HG03378 (cell line): ENCODE measurements at regions not wholly inside any gene's neighbourhood (a gene's known extent, or its start where the extent isn't known, plus 50 kb on each side); places are given as distances from the start of the nearest gene placed in this dataset.
"Not testable (repeated sequence)": the region's sequence is repeated elsewhere in the genome, so short reads cannot be mapped to it uniquely, and the experiment has no call there.

Experiments used
- ATAC-seq: cut with Tn5 transposase; IDR thresholded peaks from one replicate; pipeline ENCODE4 v1.9.1; 2021; ENCODE audit warnings: mild to moderate bottlenecking, moderate library complexity; ENCODE audit not compliant: unreplicated experiment

DNA sequence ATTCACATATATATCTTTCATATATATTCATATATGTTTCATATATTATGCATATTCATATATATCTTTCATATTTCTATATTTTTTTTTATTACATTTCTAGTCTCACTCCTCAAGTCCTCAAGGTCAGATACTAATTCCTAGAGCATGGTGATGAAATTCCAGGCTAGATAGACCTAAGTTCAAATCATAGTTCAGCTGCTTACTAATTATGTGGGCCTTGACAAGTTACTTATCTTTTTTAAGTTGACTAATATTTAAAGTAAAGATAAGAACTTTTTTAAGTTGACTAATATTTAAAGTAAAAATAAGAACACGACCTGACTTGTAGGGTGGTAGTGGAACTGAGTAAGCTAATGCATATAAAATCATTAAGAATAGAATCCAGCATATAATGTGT is 495.6 kb upstream of the MAN1A1 start:
- no peak for ATAC-seq

DNA sequence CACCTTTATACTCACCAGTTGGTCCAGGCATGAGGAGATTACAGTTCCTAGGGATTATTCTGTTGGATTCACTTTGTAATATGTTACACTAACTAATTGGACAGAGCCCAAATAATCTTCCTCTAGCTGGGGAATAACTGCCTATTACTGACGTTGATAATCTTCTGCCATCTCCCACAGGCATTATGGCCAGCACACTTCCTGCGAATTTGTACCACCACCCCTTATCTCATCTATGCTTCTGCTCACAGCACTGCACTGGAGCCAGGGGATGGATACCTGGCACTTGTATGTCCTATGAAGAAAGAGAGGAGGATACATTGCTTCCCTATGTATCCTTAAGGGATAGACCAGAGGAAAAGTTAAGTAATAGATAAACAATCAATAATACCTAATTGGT is 494.8 kb upstream of the MAN1A1 start:
- ATAC-seq = no peak

DNA sequence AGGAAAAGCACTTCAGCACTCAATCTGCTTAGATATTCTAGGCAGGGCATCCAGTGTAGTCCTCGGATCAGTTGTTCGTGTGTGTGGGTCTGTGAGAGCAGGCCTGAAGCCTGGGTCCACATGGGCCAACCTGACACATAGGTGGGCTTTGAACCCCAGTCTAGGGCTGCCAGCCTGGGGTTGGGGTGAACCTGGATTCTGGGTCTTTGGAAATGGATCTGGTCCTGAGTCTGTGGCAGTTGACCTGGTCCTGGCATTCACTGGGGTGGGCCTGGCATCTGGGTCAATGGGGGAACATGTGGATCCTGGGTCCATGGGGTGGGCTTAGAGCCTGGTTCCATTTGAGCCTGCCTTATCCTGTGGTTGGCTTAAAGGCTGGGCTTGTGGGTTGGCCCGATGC is 492.6 kb upstream of the MAN1A1 start:
- ATAC-seq = no peak

DNA sequence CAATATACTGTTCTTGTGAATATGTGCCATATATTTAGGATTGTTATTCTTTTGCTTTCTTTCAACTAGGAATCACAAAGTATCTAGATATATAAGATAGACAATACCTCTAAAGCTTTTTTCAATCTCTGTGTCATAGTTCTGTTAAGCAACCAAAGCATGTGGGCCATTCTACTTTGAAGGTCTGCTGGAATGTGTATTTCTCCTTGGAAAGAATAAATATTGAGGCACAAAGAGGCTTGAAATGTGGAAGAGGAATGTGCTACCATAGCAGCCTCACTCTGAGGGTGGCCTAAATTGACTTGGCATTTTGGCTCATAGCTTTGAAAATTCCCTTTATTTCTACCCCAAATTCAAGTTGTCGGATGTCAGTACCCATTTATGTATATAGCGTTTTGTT is 488.5 kb upstream of the MAN1A1 start:
- ATAC-seq = no peak

DNA sequence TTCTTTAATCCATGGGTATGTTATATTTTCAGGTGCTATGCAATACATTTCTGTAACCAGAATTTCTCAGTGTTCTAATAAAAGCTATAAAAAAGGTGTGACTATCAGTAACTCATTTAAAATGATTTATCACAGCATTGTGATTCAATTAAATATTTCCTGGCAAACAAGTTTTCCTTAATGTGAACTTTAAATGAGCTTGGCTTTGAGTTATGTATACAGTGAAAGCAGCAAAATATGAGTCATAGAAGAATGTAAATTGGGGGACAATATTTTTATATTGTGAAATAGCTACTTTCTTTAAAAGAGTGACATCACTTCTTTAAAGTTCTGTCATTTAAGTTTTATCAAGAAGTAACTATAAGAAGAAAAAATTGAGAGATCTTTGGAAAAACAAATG is 484.9 kb upstream of the MAN1A1 start:
- no peak for ATAC-seq

DNA sequence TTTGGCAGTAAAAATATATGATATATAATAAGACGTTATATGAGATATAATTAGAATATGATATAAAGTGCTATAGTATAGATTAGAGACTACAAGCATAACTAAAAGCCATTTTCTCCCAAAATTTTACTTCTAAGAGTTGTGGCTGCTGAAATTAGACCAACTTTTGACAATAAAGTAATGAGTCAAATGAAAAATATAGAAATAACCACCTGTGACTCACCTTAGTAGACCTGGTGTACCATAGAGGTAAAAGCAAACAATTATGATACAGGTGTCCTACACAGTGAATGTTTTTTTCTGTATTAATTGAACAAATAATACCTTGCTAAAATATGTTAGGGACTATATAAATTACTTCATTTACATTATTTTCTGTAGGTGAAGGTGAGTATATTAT is 482.9 kb upstream of the MAN1A1 start:
- ATAC-seq = no peak

DNA sequence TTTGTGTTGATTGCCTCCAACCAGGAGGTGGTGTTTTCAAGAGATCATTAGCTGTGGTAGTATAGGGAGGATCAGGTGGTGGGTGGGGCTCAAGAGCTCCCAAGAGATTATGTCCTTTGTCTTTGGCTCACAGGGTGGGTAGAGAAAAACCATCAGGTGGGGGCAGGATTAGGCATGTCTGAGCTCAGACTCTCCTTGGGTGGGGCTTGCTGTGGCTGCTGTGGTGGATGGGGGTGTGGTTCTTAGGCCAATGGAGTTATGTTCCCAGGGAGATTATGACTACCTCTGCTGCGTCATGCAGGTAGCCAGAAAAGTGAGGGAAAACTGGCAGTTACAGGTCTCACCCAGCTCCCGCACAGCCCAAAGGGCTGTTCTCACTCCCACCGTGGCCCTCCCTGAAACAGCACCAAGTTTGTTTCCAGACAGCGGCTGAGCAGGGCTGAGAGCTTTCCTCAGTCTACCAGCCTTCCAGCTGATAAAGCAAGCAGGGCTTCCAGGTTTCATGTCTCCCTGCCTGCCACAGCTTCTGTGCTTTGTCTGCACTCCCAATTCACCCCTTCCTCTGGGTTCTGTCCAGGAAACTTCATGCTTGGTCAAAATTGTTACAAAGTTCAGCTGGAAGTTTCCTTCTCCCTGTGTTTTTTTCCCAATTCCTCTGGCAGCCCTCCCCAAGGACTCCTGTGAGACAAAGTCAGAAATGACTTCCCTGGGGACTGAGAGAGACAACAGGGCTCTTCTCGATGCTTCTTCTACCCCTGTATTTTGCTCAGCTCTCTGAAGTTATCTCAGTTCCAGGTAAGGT is 481.1 kb upstream of the MAN1A1 start:
- no peak for ATAC-seq

DNA sequence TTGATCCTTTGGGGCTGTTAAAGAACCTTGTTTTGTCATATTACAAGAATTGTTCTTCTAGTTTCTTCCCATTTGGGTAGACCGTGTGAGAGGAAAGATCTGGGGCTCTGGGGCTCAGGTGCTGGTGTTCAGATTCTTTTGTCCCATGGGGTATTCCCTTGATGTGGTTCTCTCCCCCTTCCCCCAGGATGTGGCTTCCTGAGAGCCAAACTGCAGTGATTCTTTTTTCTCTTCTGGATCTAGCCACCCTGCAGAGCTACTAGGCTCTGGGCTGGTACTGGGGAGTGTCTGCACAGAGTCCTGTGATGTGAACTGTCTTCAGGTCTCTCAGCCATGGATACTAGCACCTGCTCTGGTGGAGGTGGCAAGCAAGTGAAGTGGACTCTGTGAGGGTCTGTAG is 480.5 kb upstream of the MAN1A1 start:
- no peak for ATAC-seq

DNA sequence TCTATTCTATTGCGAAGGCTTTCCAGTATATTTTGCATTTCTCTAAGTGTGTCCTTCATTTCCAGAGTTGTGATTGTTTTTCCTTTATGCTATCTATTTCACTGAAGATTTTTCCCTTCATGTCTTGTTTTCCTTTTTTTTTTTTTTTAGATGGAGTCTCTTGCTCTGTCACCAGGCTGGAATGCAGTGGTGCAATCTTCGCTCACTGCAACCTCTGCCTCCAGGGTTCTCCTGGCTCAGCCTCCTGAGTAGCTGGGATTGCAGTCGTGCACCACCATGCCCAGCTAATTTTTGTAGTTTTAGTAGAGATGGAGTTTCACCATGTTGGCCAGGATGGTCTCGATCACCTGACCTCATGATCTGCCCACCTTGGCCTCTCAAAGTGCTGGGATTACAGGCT is 479.9 kb upstream of the MAN1A1 start:
- ATAC-seq = not testable (repeated sequence)

DNA sequence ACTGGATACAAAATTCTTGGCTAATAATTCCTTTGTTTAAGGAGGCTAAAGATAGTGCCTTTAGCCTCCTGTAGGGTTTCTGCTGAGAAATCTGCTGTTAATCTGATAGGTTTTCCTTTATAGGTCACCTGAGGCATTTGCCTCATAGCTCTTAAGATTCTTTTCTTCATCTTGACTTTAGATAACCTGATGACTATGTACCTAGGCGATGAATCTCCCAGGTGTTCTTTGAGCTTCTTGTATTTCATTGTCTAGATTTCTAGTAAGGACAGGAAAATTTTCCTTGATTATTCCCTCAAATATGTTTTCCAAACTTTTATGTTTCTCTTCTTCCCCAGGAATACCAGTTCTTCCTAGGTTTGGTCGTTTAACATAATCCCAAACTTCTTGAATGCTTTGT is 479.4 kb upstream of the MAN1A1 start:
- ATAC-seq = no peak

DNA sequence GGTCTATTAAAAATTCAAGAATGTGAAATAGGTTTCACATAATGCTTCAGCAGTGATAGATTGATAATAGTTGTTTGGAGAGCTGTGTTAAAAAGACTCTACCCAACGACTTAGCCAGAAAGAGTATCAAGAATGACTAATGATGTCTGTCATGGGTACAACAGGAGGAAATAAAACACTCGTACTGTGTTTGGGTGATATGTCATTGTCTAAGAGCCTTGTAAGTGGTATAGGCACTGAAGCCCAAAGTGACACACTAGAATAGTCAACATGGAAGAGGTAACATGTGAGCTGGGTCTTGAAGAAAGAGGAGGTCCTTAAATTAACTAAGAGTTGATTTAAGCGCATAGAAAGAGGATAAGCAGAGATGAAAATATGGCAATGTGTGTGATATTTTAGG is 471.8 kb upstream of the MAN1A1 start:
- no peak for ATAC-seq

DNA sequence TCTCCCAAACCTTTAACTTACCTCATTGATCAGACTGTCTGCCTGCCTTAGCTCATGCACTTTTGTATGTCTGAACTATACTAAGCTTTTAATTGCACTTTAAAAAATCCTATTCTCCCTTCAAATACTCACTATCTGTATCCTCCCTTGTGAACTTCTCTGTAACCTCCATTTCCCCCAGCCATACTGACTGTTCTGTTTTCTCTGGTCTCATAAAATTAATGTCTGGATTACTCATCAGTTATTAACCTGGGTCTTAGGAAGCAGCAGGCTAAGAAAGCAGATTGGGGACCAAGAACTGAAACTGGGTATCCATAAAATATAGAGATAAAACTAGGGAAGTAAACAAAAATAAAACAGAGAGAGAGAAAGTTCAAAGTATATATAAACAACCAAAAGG is 469.3 kb upstream of the MAN1A1 start:
- no peak for ATAC-seq

DNA sequence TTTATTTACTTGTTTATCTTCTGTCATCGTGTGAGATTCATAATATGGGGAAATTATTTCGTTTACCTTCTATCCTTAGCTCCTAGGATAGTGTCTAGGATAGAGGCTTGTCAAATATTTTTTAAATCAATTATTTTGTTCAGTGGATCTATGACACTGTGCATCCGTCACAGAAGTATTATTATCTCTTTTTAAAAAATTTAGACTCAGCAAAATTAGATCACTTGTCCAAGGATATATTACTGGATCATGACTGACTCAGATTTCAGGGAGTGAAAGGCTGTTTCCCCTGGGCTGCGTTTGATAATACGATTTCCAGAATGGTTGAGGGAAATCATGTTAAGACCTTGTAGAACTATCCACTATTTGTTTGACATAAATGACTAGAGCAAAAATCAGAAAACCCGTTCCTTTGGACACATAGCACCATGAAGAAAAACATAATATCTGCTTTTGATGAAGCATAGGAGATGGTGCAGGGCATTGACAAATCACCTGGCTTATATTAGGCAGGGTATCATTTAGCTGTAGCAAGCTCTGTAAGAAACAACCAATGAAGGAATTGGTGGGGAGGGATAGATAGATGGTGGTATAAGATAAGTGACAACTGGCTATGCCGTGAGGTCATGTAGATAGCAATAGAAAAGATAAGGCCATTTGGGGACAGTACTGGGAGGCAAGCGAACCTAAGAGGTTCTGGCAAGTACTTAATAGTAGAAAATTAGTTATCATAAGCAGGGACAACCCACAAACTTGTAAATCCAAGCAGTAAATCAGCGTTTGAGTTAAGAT is 465.2 kb upstream of the MAN1A1 start:
- no peak for ATAC-seq

DNA sequence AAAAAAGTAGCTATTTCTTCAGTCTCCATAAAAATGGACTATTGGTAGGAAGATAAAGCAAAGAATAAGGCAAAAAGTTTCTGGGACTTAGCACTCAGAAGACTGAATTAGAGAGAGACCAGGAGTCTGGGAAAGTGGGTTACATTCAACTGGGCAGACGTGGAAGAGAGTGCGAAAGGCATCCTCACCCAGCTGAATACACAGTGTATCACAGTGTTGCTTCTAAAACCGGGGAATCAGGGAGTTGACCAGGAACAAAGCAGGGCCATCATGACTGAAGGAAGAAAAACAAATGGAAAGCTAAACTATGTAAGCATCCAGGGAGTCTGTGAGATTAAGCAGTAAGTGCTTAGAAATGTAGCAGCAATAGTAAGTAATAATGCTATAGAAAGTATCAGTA is 452.9 kb upstream of the MAN1A1 start:
- no peak for ATAC-seq

DNA sequence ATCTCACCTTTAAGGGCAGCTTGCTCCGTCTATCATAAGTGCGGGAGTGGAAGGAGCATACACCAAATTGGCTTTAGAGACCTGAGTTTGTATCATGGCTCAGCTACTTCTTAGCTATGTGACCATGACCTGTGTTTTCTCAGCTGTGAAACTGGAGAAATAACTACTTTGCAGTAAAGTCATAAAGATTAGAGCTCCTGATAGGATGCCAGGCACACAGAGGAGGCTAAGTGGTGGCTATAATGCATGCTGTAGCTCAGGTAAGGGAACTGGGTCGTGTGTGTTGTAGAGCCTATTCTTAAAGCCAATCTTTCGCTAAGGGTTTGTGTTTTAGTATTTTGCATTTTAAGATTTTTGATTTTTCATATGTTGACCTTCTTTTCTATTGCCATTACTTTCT is 451.5 kb upstream of the MAN1A1 start:
- no peak for ATAC-seq

DNA sequence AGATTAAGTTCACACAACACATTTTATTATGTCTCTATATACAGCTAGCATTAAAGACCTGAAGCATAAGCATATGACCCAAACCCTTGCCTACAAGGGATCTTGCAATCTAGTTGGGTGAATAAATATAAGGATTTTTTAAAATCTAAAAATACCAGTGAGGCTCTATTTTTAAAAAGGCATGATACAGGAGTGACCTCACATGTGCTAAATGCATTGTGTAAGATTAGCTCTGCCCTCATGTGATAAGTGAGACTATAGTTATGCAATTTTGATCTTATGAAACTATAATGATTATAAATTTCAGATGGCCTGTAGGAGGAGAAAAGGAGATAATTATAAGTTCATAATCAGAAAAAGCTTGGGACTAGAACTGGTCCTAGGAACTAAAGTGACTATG is 451.0 kb upstream of the MAN1A1 start:
- no peak for ATAC-seq

DNA sequence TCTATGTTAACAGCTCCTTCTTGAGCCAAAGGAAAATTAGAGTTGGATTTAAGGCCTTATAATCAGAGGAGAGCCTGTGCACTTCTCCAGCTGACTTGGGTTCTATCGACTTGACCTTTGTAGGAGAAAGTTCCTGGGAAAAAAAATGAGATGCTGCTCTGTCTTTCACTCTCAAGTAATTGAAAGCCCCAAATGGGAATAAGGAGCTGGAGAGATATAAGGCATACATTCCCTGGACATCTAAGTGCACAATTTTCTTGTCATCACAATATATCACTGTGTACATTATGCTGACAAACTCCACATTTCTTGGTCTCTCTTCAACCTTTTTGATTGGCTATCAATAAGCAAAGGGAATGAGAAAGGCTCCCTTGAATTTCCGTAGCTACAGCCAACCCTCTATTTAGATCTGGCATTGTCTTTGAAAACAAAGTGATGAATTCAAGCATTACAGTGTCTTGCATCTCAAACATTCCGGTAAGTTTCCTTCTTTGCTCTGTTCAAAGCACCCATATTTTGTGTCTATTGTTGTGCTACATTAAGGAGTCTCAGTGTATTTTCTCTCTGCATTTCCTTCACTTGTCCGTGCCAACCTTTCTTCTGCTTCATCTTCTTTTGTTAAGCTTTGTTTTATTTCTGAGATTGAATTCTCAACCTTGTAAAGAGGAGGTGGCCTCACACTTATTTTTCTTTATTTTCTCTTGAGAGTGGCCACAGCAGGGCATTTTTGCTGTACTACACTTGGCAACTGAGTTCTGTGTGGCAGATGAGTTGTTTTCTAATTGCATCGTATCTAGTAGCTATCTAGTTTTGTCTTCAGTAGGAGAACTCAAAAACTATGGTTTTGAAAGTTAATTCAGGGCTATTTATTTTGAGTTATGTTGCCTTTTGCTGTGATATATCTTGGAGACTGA is 450.3 kb upstream of the MAN1A1 start:
- ATAC-seq = no peak

DNA sequence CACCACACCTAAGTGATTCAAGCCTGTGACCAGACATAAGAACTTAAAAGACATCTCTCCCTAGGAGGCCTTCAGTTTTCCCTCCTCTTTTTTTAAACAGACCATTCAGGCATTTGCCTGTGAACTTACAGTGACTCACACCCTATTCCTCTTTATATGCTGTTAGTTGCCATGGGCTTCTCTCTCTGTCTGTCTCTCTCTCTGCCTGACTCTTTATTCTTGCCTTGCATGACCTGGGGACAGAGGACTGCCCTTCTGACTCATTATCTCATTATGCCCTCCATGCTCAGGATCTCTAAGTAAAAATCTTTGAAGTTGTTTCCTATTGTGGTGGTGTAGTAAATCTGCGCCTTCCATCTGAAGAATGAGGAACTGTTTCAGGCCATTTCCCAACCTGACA is 442.2 kb upstream of the MAN1A1 start:
- ATAC-seq = no peak

DNA sequence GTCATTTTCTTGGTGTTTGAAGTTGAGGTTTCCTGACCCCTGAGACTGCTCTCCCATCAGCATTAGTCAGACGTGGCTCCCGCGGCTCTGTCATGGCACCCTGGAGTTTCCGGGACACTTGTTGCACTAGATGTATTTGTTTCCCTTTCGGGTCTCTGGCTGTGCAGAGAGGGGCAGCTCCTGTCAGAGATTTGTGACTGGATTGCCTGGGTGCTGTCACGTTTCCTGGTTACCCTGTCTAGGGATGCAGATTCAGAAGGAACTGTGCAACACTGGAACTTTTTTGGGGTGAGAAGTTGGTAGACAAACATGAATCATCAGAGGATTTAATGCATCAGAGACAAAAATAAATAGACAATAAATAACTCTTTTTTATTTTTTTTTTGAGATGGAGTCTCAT is 431.8 kb upstream of the MAN1A1 start:
- no peak for ATAC-seq

DNA sequence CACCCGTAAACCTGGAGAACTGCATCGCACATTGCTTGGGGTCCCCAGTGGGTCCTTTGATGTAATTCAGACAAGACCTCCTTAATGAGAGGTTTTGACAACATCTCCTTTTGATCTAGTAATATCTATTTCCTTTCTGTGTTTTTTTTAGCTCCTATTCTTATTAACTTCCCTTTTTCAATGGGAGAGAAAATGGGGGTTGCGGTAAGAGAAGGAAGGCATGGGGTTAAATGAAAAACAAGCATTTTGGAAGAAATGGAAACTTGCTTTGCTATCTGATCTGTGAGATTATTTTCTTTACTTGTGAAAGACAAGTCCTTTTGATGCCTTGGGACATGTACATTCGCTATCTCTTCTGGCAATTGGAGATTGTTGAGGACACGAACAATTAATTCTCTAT is 418.6 kb upstream of the MAN1A1 start:
- no peak for ATAC-seq

DNA sequence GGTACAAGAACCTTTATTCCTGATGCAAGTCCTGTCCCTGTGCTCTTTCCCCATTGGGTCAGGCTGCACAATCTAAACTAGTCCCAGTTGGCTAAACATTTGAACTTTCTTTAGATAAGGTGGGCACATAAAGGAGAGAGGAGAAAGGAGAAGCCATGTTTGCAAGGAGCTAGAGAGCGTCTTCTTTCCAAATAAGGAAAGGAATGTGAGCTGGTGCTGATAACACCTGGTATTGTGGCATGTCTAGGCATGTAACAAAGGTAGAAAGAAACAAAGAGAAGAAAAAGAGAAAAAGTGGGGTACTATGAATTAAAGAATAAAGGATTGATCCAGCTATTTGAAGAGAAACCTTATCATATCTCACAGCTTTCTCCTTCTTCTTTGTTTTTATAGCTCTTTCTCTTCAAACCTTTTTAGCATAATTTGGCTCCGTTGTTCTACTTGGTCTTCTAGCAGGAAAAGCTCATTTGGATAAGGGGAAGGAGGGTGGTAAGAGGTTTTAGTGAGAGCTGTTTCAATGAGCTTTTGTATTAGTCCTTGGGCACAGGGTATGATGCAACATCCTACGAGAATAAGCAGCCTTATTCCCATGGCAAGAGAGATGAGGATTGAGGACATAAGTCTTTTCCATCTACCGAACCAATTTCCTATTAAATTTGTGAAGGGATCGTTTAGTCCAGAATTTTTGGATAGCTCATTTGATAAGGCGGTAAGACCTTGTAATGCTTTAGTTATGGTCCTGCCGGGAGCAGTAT is 415.5 kb upstream of the MAN1A1 start:
- no peak for ATAC-seq
